ENCODE measurements at regions not wholly inside any gene's neighbourhood (a gene's known extent, or its start where the extent isn't known, plus 50 kb on each side); places are given as distances from the start of the nearest gene placed in this dataset.

- no peak overlapping the region for H2BK5ac ChIP-seq (ENCODE audit: low read depth, low read length, poor library complexity, severe bottlenecking)
Observed at GRCh38 chr9:18358325-18358724, 115.6 kb upstream of the ADAMTSL1 start.

GRCh38 chr9:18359335-18359734, 114.6 kb upstream of the ADAMTSL1 start:
- no peak overlapping the region for H3K14ac ChIP-seq (ENCODE audit: low read length in 2 of 2)
- H2BK120ac ChIP-seq (ENCODE audit: low read depth, low read length) = no peak overlapping the region
- DNase-seq = no peak
- H3K27ac ChIP-seq (ENCODE audit: low read length, poor library complexity, severe bottlenecking) = no peak overlapping the region
- H3K4me2 ChIP-seq (ENCODE audit: low read length, poor library complexity, severe bottlenecking) = no peak overlapping the region
- WGBS = 100% methylated on average over 1 of the region's 1 CpG
- no peak overlapping the region for H2BK5ac ChIP-seq (ENCODE audit: low read depth, low read length, poor library complexity, severe bottlenecking)
- H4K8ac ChIP-seq (ENCODE audit: low read length) = no peak overlapping the region
- H2BK15ac ChIP-seq (ENCODE audit: low read depth, poor library complexity, severe bottlenecking) = no peak overlapping the region
- peaks cover 3% of the 10 kb centered on the region for H3K4me1 ChIP-seq (ENCODE audit: control insufficient read depth, insufficient read depth, low read depth, low read length)
- no peak overlapping the region for H3K18ac ChIP-seq (ENCODE audit: low read depth in 1 of 2, low read length in 2 of 2)
- H3K79me1 ChIP-seq (replicated peaks; ENCODE audit: low read length, poor library complexity, severe bottlenecking) = no peaks in the 10 kb centered on the region
- no peak overlapping the region for H3K23ac ChIP-seq (ENCODE audit: low read length in 2 of 2)
- no peak overlapping the region for H2BK12ac ChIP-seq (ENCODE audit: low read length in 2 of 2)
- no peaks in the 10 kb centered on the region for H3K27me3 ChIP-seq (ENCODE audit: control insufficient read depth in 1 of 2, insufficient read depth in 1 of 2, low read length in 2 of 2)
- no peak overlapping the region for H2AK5ac ChIP-seq (ENCODE audit: low read length, severe bottlenecking)
- H3K9me3 ChIP-seq (ENCODE audit: control insufficient read depth, low read length) = no peaks in the 10 kb centered on the region
- no peaks in the 10 kb centered on the region for H3K36me3 ChIP-seq (ENCODE audit: control insufficient read depth in 1 of 2, insufficient read depth in 2 of 2, low read depth in 1 of 2, low read length in 2 of 2)
- peak overlapping the region; percentile 28 for H3K9ac ChIP-seq (ENCODE audit: low read length)
- no peak overlapping the region for H3K4ac ChIP-seq (ENCODE audit: low read depth in 1 of 2, low read length in 2 of 2)
- H2AFZ ChIP-seq (ENCODE audit: low read depth, low read length) = no peak overlapping the region
- no peak overlapping the region for H4K91ac ChIP-seq (ENCODE audit: low read length)
- peak overlapping the region in 1 of 2 experiments; percentile 3 for H3K4me3 ChIP-seq (ENCODE audit: insufficient read depth in 1 of 2, low read depth in 1 of 2, low read length in 2 of 2)

More at GRCh38 chr9:18358325-18358724, 115.6 kb upstream of the ADAMTSL1 start:
- Histone ChIP-seq H3K79me1 (replicated peaks; ENCODE audit: low read length, poor library complexity, severe bottlenecking) (no peaks in the 10 kb centered on the region), H2AK5ac (ENCODE audit: low read length, severe bottlenecking) (no peak overlapping the region), H3K9ac (ENCODE audit: low read length) (peak overlapping the region; percentile 28), H2AFZ (ENCODE audit: low read depth, low read length) (no peak overlapping the region), H2BK15ac (ENCODE audit: low read depth, poor library complexity, severe bottlenecking) (no peak overlapping the region), H4K8ac (ENCODE audit: low read length) (no peak overlapping the region), H3K27ac (ENCODE audit: low read length, poor library complexity, severe bottlenecking) (no peak overlapping the region), H3K4me3 (ENCODE audit: insufficient read depth in 1 of 2, low read depth in 1 of 2, low read length in 2 of 2) (no peak overlapping the region), H3K36me3 (ENCODE audit: control insufficient read depth in 1 of 2, insufficient read depth in 2 of 2, low read depth in 1 of 2, low read length in 2 of 2) (no peaks in the 10 kb centered on the region), H4K91ac (ENCODE audit: low read length) (no peak overlapping the region), H3K14ac (ENCODE audit: low read length in 2 of 2) (no peak overlapping the region), H3K18ac (ENCODE audit: low read depth in 1 of 2, low read length in 2 of 2) (no peak overlapping the region), H3K4me1 (ENCODE audit: control insufficient read depth, insufficient read depth, low read depth, low read length) (peaks cover 3% of the 10 kb centered on the region), H2BK12ac (ENCODE audit: low read length in 2 of 2) (no peak overlapping the region), H3K9me3 (ENCODE audit: control insufficient read depth, low read length) (no peaks in the 10 kb centered on the region), H3K4me2 (ENCODE audit: low read length, poor library complexity, severe bottlenecking) (no peak overlapping the region), H3K4ac (ENCODE audit: low read depth in 1 of 2, low read length in 2 of 2) (no peak overlapping the region), H2BK120ac (ENCODE audit: low read depth, low read length) (no peak overlapping the region), H3K27me3 (ENCODE audit: control insufficient read depth in 1 of 2, insufficient read depth in 1 of 2, low read length in 2 of 2) (no peaks in the 10 kb centered on the region), H3K23ac (ENCODE audit: low read length in 2 of 2) (no peak overlapping the region)
- no peak for DNase-seq
- 100% methylated on average over 2 of the region's 2 CpGs for WGBS

- WGBS = 64% methylated on average over 1 of the region's 1 CpG
- no peak overlapping the region for H4K8ac ChIP-seq (ENCODE audit: low read length)
- no peak overlapping the region for H3K27ac ChIP-seq (ENCODE audit: low read length, poor library complexity, severe bottlenecking)
- no peak overlapping the region for H3K14ac ChIP-seq (ENCODE audit: low read length in 2 of 2)
- no peaks in the 10 kb centered on the region for H3K9me3 ChIP-seq (ENCODE audit: control insufficient read depth, low read length)
- H3K27me3 ChIP-seq (ENCODE audit: control insufficient read depth in 1 of 2, insufficient read depth in 1 of 2, low read length in 2 of 2) = no peaks in the 10 kb centered on the region
- no peak overlapping the region for H2AFZ ChIP-seq (ENCODE audit: low read depth, low read length)
- no peak overlapping the region for H3K23ac ChIP-seq (ENCODE audit: low read length in 2 of 2)
- H3K4me3 ChIP-seq (ENCODE audit: insufficient read depth in 1 of 2, low read depth in 1 of 2, low read length in 2 of 2) = no peak overlapping the region
- no peaks in the 10 kb centered on the region for H3K36me3 ChIP-seq (ENCODE audit: control insufficient read depth in 1 of 2, insufficient read depth in 2 of 2, low read depth in 1 of 2, low read length in 2 of 2)
- H3K18ac ChIP-seq (ENCODE audit: low read depth in 1 of 2, low read length in 2 of 2) = no peak overlapping the region
- H3K4me1 ChIP-seq (ENCODE audit: control insufficient read depth, insufficient read depth, low read depth, low read length) = peaks cover 6% of the 10 kb centered on the region
- H2BK120ac ChIP-seq (ENCODE audit: low read depth, low read length) = no peak overlapping the region
- no peak overlapping the region for H4K91ac ChIP-seq (ENCODE audit: low read length)
- no peak overlapping the region for H2BK15ac ChIP-seq (ENCODE audit: low read depth, poor library complexity, severe bottlenecking)
- no peak overlapping the region for H2AK5ac ChIP-seq (ENCODE audit: low read length, severe bottlenecking)
- H3K4me2 ChIP-seq (ENCODE audit: low read length, poor library complexity, severe bottlenecking) = no peak overlapping the region
- H2BK5ac ChIP-seq (ENCODE audit: low read depth, low read length, poor library complexity, severe bottlenecking) = no peak overlapping the region
- no peaks in the 10 kb centered on the region for H3K79me1 ChIP-seq (replicated peaks; ENCODE audit: low read length, poor library complexity, severe bottlenecking)
- DNase-seq = no peak
- peak overlapping the region; percentile 51 for H3K9ac ChIP-seq (ENCODE audit: low read length)
- H2BK12ac ChIP-seq (ENCODE audit: low read length in 2 of 2) = no peak overlapping the region
- H3K4ac ChIP-seq (ENCODE audit: low read depth in 1 of 2, low read length in 2 of 2) = no peak overlapping the region
Observed at GRCh38 chr9:18360005-18360404, 113.9 kb upstream of the ADAMTSL1 start.

GRCh38 chr9:18361646-18362045, 112.3 kb upstream of the ADAMTSL1 start:
- H3K4ac ChIP-seq (ENCODE audit: low read depth in 1 of 2, low read length in 2 of 2) = no peak overlapping the region
- H3K4me2 ChIP-seq (ENCODE audit: low read length, poor library complexity, severe bottlenecking) = no peak overlapping the region
- 100% methylated on average over 1 of the region's 2 CpGs for WGBS
- H3K14ac ChIP-seq (ENCODE audit: low read length in 2 of 2) = no peak overlapping the region
- H3K4me1 ChIP-seq (ENCODE audit: control insufficient read depth, insufficient read depth, low read depth, low read length) = peaks cover 4% of the 10 kb centered on the region
- no peaks in the 10 kb centered on the region for H3K9me3 ChIP-seq (ENCODE audit: control insufficient read depth, low read length)
- no peak overlapping the region for H3K4me3 ChIP-seq (ENCODE audit: insufficient read depth in 1 of 2, low read depth in 1 of 2, low read length in 2 of 2)
- H3K23ac ChIP-seq (ENCODE audit: low read length in 2 of 2) = no peak overlapping the region
- H3K27me3 ChIP-seq (ENCODE audit: control insufficient read depth in 1 of 2, insufficient read depth in 1 of 2, low read length in 2 of 2) = no peaks in the 10 kb centered on the region
- H3K27ac ChIP-seq (ENCODE audit: low read length, poor library complexity, severe bottlenecking) = no peak overlapping the region
- no peak for DNase-seq
- no peak overlapping the region for H4K91ac ChIP-seq (ENCODE audit: low read length)
- H2AFZ ChIP-seq (ENCODE audit: low read depth, low read length) = no peak overlapping the region
- H2BK5ac ChIP-seq (ENCODE audit: low read depth, low read length, poor library complexity, severe bottlenecking) = no peak overlapping the region
- H4K8ac ChIP-seq (ENCODE audit: low read length) = no peak overlapping the region
- H3K9ac ChIP-seq (ENCODE audit: low read length) = no peak overlapping the region
- H2AK5ac ChIP-seq (ENCODE audit: low read length, severe bottlenecking) = peak overlapping the region; percentile 91
- H3K79me1 ChIP-seq (replicated peaks; ENCODE audit: low read length, poor library complexity, severe bottlenecking) = no peaks in the 10 kb centered on the region
- no peaks in the 10 kb centered on the region for H3K36me3 ChIP-seq (ENCODE audit: control insufficient read depth in 1 of 2, insufficient read depth in 2 of 2, low read depth in 1 of 2, low read length in 2 of 2)
- H2BK120ac ChIP-seq (ENCODE audit: low read depth, low read length) = no peak overlapping the region
- no peak overlapping the region for H2BK12ac ChIP-seq (ENCODE audit: low read length in 2 of 2)
- H2BK15ac ChIP-seq (ENCODE audit: low read depth, poor library complexity, severe bottlenecking) = no peak overlapping the region
- H3K18ac ChIP-seq (ENCODE audit: low read depth in 1 of 2, low read length in 2 of 2) = no peak overlapping the region
